ENCODE measurements at regions not wholly inside any gene's neighbourhood (a gene's known extent, or its start where the extent isn't known, plus 50 kb on each side); places are given as distances from the start of the nearest gene placed in this dataset.

DNA sequence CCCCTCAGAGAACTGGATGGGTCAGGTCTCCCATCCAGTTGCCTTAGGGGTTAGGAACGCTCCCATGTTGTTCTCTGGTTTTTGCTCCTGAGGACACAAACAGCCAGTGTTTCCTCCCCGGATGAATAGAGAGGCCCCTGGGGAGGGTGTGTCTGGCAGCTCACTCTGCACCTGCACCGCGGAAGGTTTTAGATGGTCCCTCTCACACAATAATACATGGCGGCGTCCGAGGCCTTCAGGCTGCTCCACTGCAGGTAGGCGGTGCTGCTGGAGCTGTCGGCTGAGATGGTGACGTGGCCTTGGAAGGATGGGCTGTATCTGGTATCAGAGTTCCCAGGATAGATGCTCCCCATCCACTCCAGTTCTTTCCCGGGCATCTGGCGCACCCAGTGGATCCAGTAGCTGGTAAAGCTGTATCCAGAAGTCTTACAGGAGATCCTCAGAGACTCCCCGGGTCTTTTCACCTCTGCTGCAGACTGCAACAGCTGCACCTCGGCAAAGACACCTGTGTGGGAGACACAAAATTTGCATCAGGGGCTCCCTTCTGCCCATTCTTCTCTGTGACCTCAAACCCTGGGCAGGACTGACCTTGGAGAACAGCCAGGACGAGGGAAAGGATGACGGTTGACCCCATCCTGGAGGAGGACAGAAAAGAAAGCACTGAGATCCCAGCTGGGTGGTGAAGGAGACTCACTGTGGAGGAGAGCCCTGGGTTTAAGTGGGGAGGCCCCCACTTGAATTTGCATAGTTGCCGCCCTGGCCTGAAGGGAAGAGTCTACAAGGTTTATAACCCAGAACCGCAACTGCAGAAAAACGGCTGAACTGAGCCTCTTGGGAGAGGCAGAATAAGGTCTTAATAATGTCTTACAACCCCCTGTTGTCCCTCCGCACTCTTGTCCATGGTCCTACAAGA lies 1324.8 kb downstream of the TMEM121 start:
- DNase-seq (ENCODE audit: low read depth): no peak

- DNase-seq (ENCODE audit: low read depth): peak; percentile 67
Measured at GRCh38 chr14:106872611-106873446, 1346.4 kb downstream of the TMEM121 start.

DNA sequence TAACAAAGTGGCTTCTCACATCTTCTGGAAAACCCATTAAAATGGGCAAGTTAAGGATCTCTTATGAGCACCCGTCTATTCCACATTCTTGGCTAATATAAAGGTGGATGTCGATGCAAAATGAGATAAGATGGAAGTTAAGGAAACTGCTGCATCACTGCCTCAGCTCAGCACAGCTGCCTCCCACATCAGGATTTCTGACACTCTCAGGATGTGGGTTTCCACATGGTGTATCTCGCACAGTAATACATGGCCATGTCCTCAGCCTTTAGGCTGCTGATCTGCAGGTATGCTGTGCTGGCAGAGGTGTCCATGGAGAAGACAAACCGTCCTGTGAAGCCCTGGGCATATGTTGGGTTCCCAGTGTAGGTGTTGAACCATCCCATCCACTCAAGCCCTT lies 1348.0 kb downstream of the TMEM121 start:
- DNase-seq (ENCODE audit: low read depth): no peak

GRCh38 chr14:106875503-106875902 lies 1349.1 kb downstream of the TMEM121 start:
- no peak for DNase-seq (ENCODE audit: low read depth)

GRCh38 chr14:106876711-106877110 lies 1350.3 kb downstream of the TMEM121 start:
- no peak for DNase-seq (ENCODE audit: low read depth)

GRCh38 chr14:106877517-106877916 lies 1351.1 kb downstream of the TMEM121 start:
- DNase-seq (ENCODE audit: low read depth): no peak

- DNase-seq (ENCODE audit: low read depth): peak; percentile 16
Measured at GRCh38 chr14:106879241-106879640, 1352.9 kb downstream of the TMEM121 start.

DNA sequence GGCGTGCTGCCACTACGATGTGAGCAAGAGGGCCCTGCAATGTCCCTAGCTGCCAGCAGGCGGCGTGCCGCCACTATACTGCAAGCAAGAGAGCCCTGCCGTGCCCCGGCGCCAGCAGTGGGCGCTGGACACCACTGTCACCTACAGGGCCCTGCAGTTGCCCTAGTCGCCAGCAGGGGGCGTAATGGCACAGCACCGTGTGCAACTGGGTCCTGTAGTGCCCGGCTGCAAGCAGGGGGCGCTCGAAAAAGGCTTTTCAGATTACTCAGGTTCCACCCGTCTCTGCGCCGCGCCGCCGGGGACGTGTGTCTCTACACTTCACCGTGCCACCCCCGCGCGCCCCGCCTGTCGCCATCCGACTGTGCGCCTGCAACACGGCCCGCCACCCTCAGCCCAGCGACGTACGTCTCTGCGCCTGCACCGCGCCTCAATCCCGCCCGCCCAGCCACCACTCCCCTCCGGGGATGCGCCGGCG lies 1356.9 kb downstream of the TMEM121 start:
- no peak for DNase-seq (ENCODE audit: low read depth)

Measured in stimulated activated CD8-positive, alpha-beta memory T cell treated with anti-CD3 and anti-CD28 coated beads, Interleukin-15, amount 100 ng/mL, for 24 hours (primary cell).